Neural cell (in vitro differentiated cells): ENCODE measurements at regions not wholly inside any gene's neighbourhood (a gene's known extent, or its start where the extent isn't known, plus 50 kb on each side); places are given as distances from the start of the nearest gene placed in this dataset.

Source experiments
- EP300 ChIP-seq: fragments of 450-650 bp; conservative IDR thresholded peaks from 2 replicates; pipeline ENCODE4 v1.6.1; 2014; ENCODE audit warnings: antibody characterized with exemption, mild to moderate bottlenecking, moderate library complexity; ENCODE audit not compliant: poor library complexity, severe bottlenecking
- EZH2 ChIP-seq: fragments of 200-600, 300-800 bp; shearing (Covaris generic), sonication (generic); IDR thresholded peaks from 2 replicates; pipeline ENCODE4 v1.6.1; 2014; ENCODE audit warnings: antibody characterized with exemption, low read length, borderline replicate concordance, mild to moderate bottlenecking; ENCODE audit not compliant: insufficient read depth, poor library complexity, severe bottlenecking
- POLR2AphosphoS5 ChIP-seq: IDR thresholded peaks from 2 replicates; pipeline ENCODE4 v1.6.1; 2012
- RAD21 ChIP-seq: fragments of 450-650 bp; conservative IDR thresholded peaks from 2 replicates; pipeline ENCODE4 v1.6.1; 2014; ENCODE audit warnings: antibody characterized with exemption, mild to moderate bottlenecking, moderate library complexity
- REST ChIP-seq: IDR thresholded peaks from 2 replicates; pipeline ENCODE4 v1.6.1; 2012; ENCODE audit warnings: borderline replicate concordance
- SMC3 ChIP-seq: fragments of 450-650 bp; conservative IDR thresholded peaks from 2 replicates; pipeline ENCODE4 v1.6.1; 2014; ENCODE audit warnings: antibody characterized with exemption, mild to moderate bottlenecking, moderate library complexity; ENCODE audit not compliant: poor library complexity
- TAF1 ChIP-seq: IDR thresholded peaks from 2 replicates; pipeline ENCODE4 v1.6.1; 2012; ENCODE audit warnings: low read depth
- TF ChIP-seq, protein P1 (sequence below): fragments of 450-650 bp; IDR thresholded peaks from 2 replicates; pipeline ENCODE4 v1.5.1; 2014; ENCODE audit warnings: antibody characterized with exemption, mild to moderate bottlenecking, moderate library complexity; ENCODE audit not compliant: poor library complexity, severe bottlenecking

GRCh38 chr20:41889126-41889843 lies 271.1 kb upstream of the CHD6 start:
- TF ChIP-seq EP300 (no peak), EZH2 (no peak), TAF1 (no peak), POLR2AphosphoS5 (no peak), REST (no peak), RAD21 (peak; percentile 63), SMC3 (peak; percentile 60)
- TF ChIP-seq, protein P1, sequence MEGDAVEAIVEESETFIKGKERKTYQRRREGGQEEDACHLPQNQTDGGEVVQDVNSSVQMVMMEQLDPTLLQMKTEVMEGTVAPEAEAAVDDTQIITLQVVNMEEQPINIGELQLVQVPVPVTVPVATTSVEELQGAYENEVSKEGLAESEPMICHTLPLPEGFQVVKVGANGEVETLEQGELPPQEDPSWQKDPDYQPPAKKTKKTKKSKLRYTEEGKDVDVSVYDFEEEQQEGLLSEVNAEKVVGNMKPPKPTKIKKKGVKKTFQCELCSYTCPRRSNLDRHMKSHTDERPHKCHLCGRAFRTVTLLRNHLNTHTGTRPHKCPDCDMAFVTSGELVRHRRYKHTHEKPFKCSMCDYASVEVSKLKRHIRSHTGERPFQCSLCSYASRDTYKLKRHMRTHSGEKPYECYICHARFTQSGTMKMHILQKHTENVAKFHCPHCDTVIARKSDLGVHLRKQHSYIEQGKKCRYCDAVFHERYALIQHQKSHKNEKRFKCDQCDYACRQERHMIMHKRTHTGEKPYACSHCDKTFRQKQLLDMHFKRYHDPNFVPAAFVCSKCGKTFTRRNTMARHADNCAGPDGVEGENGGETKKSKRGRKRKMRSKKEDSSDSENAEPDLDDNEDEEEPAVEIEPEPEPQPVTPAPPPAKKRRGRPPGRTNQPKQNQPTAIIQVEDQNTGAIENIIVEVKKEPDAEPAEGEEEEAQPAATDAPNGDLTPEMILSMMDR = peak; percentile 53
